H1 (cell line): ENCODE measurements at regions not wholly inside any gene's neighbourhood (a gene's known extent, or its start where the extent isn't known, plus 50 kb on each side); places are given as distances from the start of the nearest gene placed in this dataset.
A peak's percentile ranks its signal among the peaks of the same experiment; 100 is the strongest.

Source experiments
- CTCF ChIA-PET: fragments of 300-600 bp; sonication (Branson Sonifier 250); formaldehyde crosslinking; loops from one replicate; lab custom pipeline; 2021; ENCODE audit not compliant: partially characterized antibody; lab: Charles Lee
- POLR2A ChIA-PET: fragments of 300-600 bp; sonication (Branson Sonifier 250); formaldehyde crosslinking; loops from one replicate; lab custom pipeline; 2021; ENCODE audit warnings: inconsistent platforms; ENCODE audit not compliant: partially characterized antibody; lab: Charles Lee
- DNase-seq, 2 experiments: peaks; one replicate each; pipeline versions ENCODE4 v3.0.0 to v3.0.0-alpha.2; 2010 to 2022; ENCODE audit warnings: low spot score in 2 of 2, low read depth in 1 of 2, mixed read lengths in 1 of 2
- FAIRE-seq: peaks from 2 replicates; lab custom pipeline; 2011; peaks lifted over from hg19 to GRCh38; lab: Jason Lieb, UNC
- H2AFZ ChIP-seq: 2 replicates; pipeline ENCODE4 v1.8.1; 2012; ENCODE audit warnings: low read length, inconsistent platforms
- H2AK5ac ChIP-seq: 2 replicates; pipeline ENCODE4 v1.6.1; 2013; ENCODE audit warnings: low read depth, low read length
- H2BK120ac ChIP-seq: replicated peaks from 2 replicates; pipeline ENCODE3; 2013; ENCODE audit warnings: low read depth, low read length, inconsistent platforms
- H2BK12ac ChIP-seq: 2 replicates; pipeline ENCODE4 v1.6.1; 2013; ENCODE audit warnings: low read depth, low read length
- H2BK15ac ChIP-seq: 2 replicates; pipeline ENCODE4 v1.6.1; 2013; ENCODE audit warnings: low read length
- H2BK20ac ChIP-seq: 2 replicates; pipeline ENCODE4 v1.6.1; 2013; ENCODE audit warnings: low read length
- H2BK5ac ChIP-seq: 2 replicates; pipeline ENCODE4 v1.6.1; 2013; ENCODE audit warnings: low read depth, low read length
- H3K14ac ChIP-seq: 2 replicates; pipeline ENCODE4 v1.6.1; 2013; ENCODE audit warnings: inconsistent platforms; ENCODE audit not compliant: insufficient read length
- H3K18ac ChIP-seq: 2 replicates; pipeline ENCODE4 v1.6.1; 2013; ENCODE audit warnings: low read length; ENCODE audit errors: extremely low read depth
- H3K23ac ChIP-seq: 2 replicates; pipeline ENCODE4 v1.6.1; 2013; ENCODE audit warnings: inconsistent platforms; ENCODE audit not compliant: insufficient read length
- H3K23me2 ChIP-seq: 2 replicates; pipeline ENCODE4 v1.6.1; 2013; ENCODE audit warnings: low read depth, low read length
- H3K27ac ChIP-seq: 2 replicates; pipeline ENCODE4 v1.6.1; 2011; ENCODE audit warnings: low read depth, low read length, inconsistent platforms
- H3K27me3 ChIP-seq, 4 experiments: replicated peaks in 1 of 4; 1 replicate in 1 of 4; 2 replicates in 3 of 4; pipeline versions ENCODE4 v1.6.1 to v1.8.1; 2011 to 2013; ENCODE audit warnings: low read length in 3 of 4, mild to moderate bottlenecking in 3 of 4, inconsistent platforms in 2 of 4, mixed read lengths in 2 of 4, moderate library complexity in 1 of 4; ENCODE audit not compliant: control insufficient read depth in 3 of 4, insufficient read depth in 3 of 4; ENCODE audit errors: extremely low read depth in 1 of 4
- H3K36me3 ChIP-seq, 4 experiments: 2 replicates each; pipeline versions ENCODE4 v1.6.1 to v1.8.1; 2011 to 2013; ENCODE audit warnings: mild to moderate bottlenecking in 4 of 4, low read length in 3 of 4, moderate library complexity in 2 of 4, control low read depth in 1 of 4, inconsistent platforms in 1 of 4; ENCODE audit not compliant: insufficient read depth in 4 of 4, control insufficient read depth in 2 of 4
- H3K4ac ChIP-seq: replicated peaks from 2 replicates; pipeline ENCODE3; 2013; ENCODE audit warnings: low read length, low read depth, mixed read lengths, inconsistent platforms; ENCODE audit not compliant: insufficient read length
- H3K4me1 ChIP-seq, 4 experiments: replicated peaks in 1 of 4; 1 replicate in 1 of 4; 2 replicates in 3 of 4; pipeline versions ENCODE4 v1.6.1 to v1.8.1; 2011 to 2013; ENCODE audit warnings: low read length in 3 of 4, inconsistent platforms in 2 of 4, mixed read lengths in 1 of 4; ENCODE audit not compliant: insufficient read depth in 4 of 4, control insufficient read depth in 3 of 4
- H3K4me2 ChIP-seq, 2 experiments: 2 replicates each; pipeline versions ENCODE4 v1.6.1 to v1.8.1; 2011 to 2013; ENCODE audit warnings: low read depth in 2 of 2, low read length in 2 of 2, control low read depth in 1 of 2, inconsistent platforms in 1 of 2, mild to moderate bottlenecking in 1 of 2; ENCODE audit not compliant: insufficient read depth in 1 of 2
- H3K4me3 ChIP-seq, 4 experiments: fragments of 200-600, 300-600 bp in 1 of 4; sonication (generic), shearing (Covaris generic), sonication (Bioruptor Twin) in 1 of 4; 2 replicates each; pipeline versions ENCODE4 v1.5.1 to v1.8.1; 2011 to 2016; ENCODE audit warnings: low read length in 4 of 4, low read depth in 3 of 4, control low read depth in 2 of 4, inconsistent platforms in 2 of 4, mild to moderate bottlenecking in 2 of 4, mixed read lengths in 1 of 4, moderate library complexity in 1 of 4; ENCODE audit not compliant: insufficient read depth in 2 of 4; ENCODE audit errors: extremely low read depth in 1 of 4
- H3K56ac ChIP-seq: replicated peaks from 2 replicates; pipeline ENCODE3; 2013; ENCODE audit warnings: low read depth, mild to moderate bottlenecking, mixed read lengths, low read length, inconsistent platforms; ENCODE audit not compliant: insufficient read length
- H3K79me1 ChIP-seq: 2 replicates; pipeline ENCODE4 v1.6.1; 2013; ENCODE audit warnings: low read depth, low read length, control low read depth
- H3K79me2 ChIP-seq, 2 experiments: 2 replicates each; pipeline versions ENCODE4 v1.6.1 to v1.8.1; 2012 to 2013; ENCODE audit warnings: low read length in 2 of 2, mild to moderate bottlenecking in 2 of 2, inconsistent platforms in 1 of 2; ENCODE audit not compliant: insufficient read depth in 2 of 2, control insufficient read depth in 1 of 2
- H3K9ac ChIP-seq, 4 experiments: replicated peaks in 1 of 4; 1 replicate in 1 of 4; 2 replicates in 3 of 4; pipeline versions ENCODE4 v1.6.1 to v1.8.1; 2011 to 2013; ENCODE audit warnings: low read depth in 3 of 4, low read length in 3 of 4, control low read depth in 2 of 4, mild to moderate bottlenecking in 2 of 4, moderate library complexity in 2 of 4, inconsistent platforms in 1 of 4; ENCODE audit errors: extremely low read depth in 1 of 4
- H3K9me3 ChIP-seq, 2 experiments: 2 replicates each; pipeline versions ENCODE4 v1.6.1 to v1.8.1; 2012 to 2013; ENCODE audit warnings: mild to moderate bottlenecking in 2 of 2, moderate library complexity in 2 of 2, control low read depth in 1 of 2, inconsistent platforms in 1 of 2, low read depth in 1 of 2, low read length in 1 of 2, mixed read lengths in 1 of 2; ENCODE audit not compliant: insufficient read depth in 2 of 2
- H4K20me1 ChIP-seq, 2 experiments: replicated peaks in 1 of 2; 2 replicates each; pipeline versions ENCODE3 to v1.8.1; 2011 to 2013; ENCODE audit warnings: inconsistent platforms in 2 of 2, low read length in 2 of 2, mild to moderate bottlenecking in 1 of 2; ENCODE audit not compliant: insufficient read depth in 2 of 2, control insufficient read depth in 1 of 2
- H4K5ac ChIP-seq: 2 replicates; pipeline ENCODE4 v1.6.1; 2013; ENCODE audit warnings: low read length, low read depth, mixed read lengths, inconsistent platforms; ENCODE audit not compliant: insufficient read length
- H4K8ac ChIP-seq: 2 replicates; pipeline ENCODE4 v1.8.0; 2013; ENCODE audit warnings: mild to moderate bottlenecking, moderate library complexity, low read length, inconsistent platforms; ENCODE audit not compliant: insufficient read depth; ENCODE audit errors: extremely low read depth
- H4K91ac ChIP-seq: replicated peaks from 2 replicates; pipeline ENCODE3; 2013; ENCODE audit warnings: low read length, mixed read lengths, inconsistent platforms; ENCODE audit not compliant: insufficient read length
- GABPA ChIP-seq: IDR thresholded peaks from 2 replicates; pipeline ENCODE4 v1.6.1; 2011; ENCODE audit warnings: mild to moderate bottlenecking, low read length, moderate library complexity, borderline replicate concordance; ENCODE audit not compliant: insufficient read depth
- MAFK ChIP-seq: IDR thresholded peaks from 2 replicates; pipeline ENCODE4 v1.6.1; 2012; ENCODE audit warnings: low read depth, mild to moderate bottlenecking, improper control_type of control experiment, low read length
- WGBS, 2 experiments: shearing (Covaris generic) in 1 of 2; methylation state at CpG; one replicate each; pipeline versions ENCODE4 v1.1.6 to v1.1.7; 2013 to 2015; ENCODE audit warnings: low lambda C conversion rate in 2 of 2, mixed read lengths in 2 of 2, inconsistent platforms in 1 of 2, low coverage in 1 of 2, missing lambda C conversion rate in 1 of 2; ENCODE audit not compliant: insufficient replicate concordance in 2 of 2, insufficient coverage in 1 of 2, insufficient read length in 1 of 2; ENCODE audit errors: extremely low coverage in 1 of 2, missing lambda C conversion rate in 1 of 2; 5-methylcytosine and 5-hydroxymethylcytosine counted together

GRCh38 chr6:4459032-4459431 is 317.2 kb upstream of the CDYL start:
- H2AFZ ChIP-seq: no peak overlapping the region
- H3K4me3 ChIP-seq: no peak overlapping the region
- H3K23ac ChIP-seq: no peak overlapping the region
- H4K8ac ChIP-seq: 0 out of 2 replicates have a peak overlapping the region, but pooled peaks have one; percentile 32
- no peak overlapping the region for H3K56ac ChIP-seq
- H3K79me1 ChIP-seq: no peaks in the 10 kb centered on the region
- H3K27ac ChIP-seq: no peak overlapping the region
- no peak overlapping the region for H3K14ac ChIP-seq
- TF ChIP-seq MAFK: no peak
- no peak for TF ChIP-seq GABPA
- H2BK12ac ChIP-seq: no peak overlapping the region
- CTCF ChIA-PET: interaction anchor here (1.5 kb wide), 1 partner anchor 14 kb away, joined by 3 read pairs; no protein-coding TSS in a partner anchor
- H3K4ac ChIP-seq: no peak overlapping the region
- H3K9ac ChIP-seq: no peak overlapping the region
- H3K4me2 ChIP-seq: no peak overlapping the region
- no peak overlapping the region for H2BK15ac ChIP-seq
- H3K36me3 ChIP-seq: no peaks in the 10 kb centered on the region
- no peak overlapping the region; the same call in 1 of the 2 replicates for H2AK5ac ChIP-seq
- H2BK20ac ChIP-seq: no peak overlapping the region; the same call in 1 of the 2 replicates
- no peak overlapping the region for H2BK5ac ChIP-seq
- H4K91ac ChIP-seq: peak overlapping the region; percentile 48
- H3K79me2 ChIP-seq: no peaks in the 10 kb centered on the region
- no peak for FAIRE-seq
- no peaks in the 10 kb centered on the region for H3K23me2 ChIP-seq
- H3K18ac ChIP-seq: no peak overlapping the region
- peaks cover 4 to 7% of the 10 kb centered on the region in 2 experiments; a peak in 1 of 4 replicates for H3K9me3 ChIP-seq
- POLR2A ChIA-PET: no interaction called here
- H4K5ac ChIP-seq: no peak overlapping the region
- H2BK120ac ChIP-seq: no peak overlapping the region
- no peaks in the 10 kb centered on the region for H3K4me1 ChIP-seq
- no peaks in the 10 kb centered on the region for H4K20me1 ChIP-seq
- H3K27me3 ChIP-seq: peaks cover 0 to 3% (median 0%) of the 10 kb centered on the region in 4 experiments; a peak in 1 of 7 replicates
- 91% methylated on average over 3 of the region's 3 CpGs; no CpG with 5 or more reads in 1 of the 2 experiments for WGBS, 2 experiments
- no peak for DNase-seq
